GM23338 (cell line): ENCODE measurements at regions not wholly inside any gene's neighbourhood (a gene's known extent, or its start where the extent isn't known, plus 50 kb on each side); places are given as distances from the start of the nearest gene placed in this dataset.

Experiments
- ATAC-seq: fragments of 200-7000 bp; cut with Tn5 transposase; 3 replicates; pipeline ENCODE4 v1.9.1; 2020
- DNase-seq: peaks from one replicate; pipeline ENCODE4 v3.0.0-alpha.2; 2015; ENCODE audit warnings: low spot score
- H2AFZ ChIP-seq: fragments of 200-600 bp; sonication (generic); 2 replicates; pipeline ENCODE4 v1.8.0; 2016; ENCODE audit warnings: antibody characterized with exemption, mild to moderate bottlenecking, moderate library complexity
- H3F3A ChIP-seq: fragments of 200-600 bp; sonication (generic); replicated peaks from 2 replicates; pipeline ENCODE4 v1.8.0; 2017; ENCODE audit warnings: antibody characterized with exemption, mixed run types, low read depth
- H3K27ac ChIP-seq: fragments of 200-600 bp; sonication (generic); 2 replicates; pipeline ENCODE4 v1.6.1; 2016; ENCODE audit warnings: low read depth
- H3K27me3 ChIP-seq: fragments of 200-600 bp; sonication (generic); 2 replicates; pipeline ENCODE4 v1.8.0; 2016; ENCODE audit warnings: mild to moderate bottlenecking, mixed run types, moderate library complexity; ENCODE audit not compliant: insufficient read depth
- H3K36me3 ChIP-seq: fragments of 200-600 bp; sonication (generic); 2 replicates; pipeline ENCODE4 v1.8.0; 2016; ENCODE audit warnings: mild to moderate bottlenecking; ENCODE audit not compliant: insufficient read depth
- H3K4me1 ChIP-seq: fragments of 200-600 bp; sonication (generic); 2 replicates; pipeline ENCODE4 v1.8.0; 2016; ENCODE audit warnings: mild to moderate bottlenecking, moderate library complexity; ENCODE audit not compliant: insufficient read depth
- H3K4me2 ChIP-seq: fragments of 200-600 bp; sonication (generic); 2 replicates; pipeline ENCODE4 v1.7.1; 2017; ENCODE audit warnings: mixed run types
- H3K4me3 ChIP-seq: fragments of 200-600 bp; sonication (generic); 2 replicates; pipeline ENCODE4 v1.6.1; 2016; ENCODE audit warnings: mixed run types
- H3K79me2 ChIP-seq: fragments of 200-600 bp; sonication (generic); replicated peaks from 2 replicates; pipeline ENCODE4 v1.8.0; 2017; ENCODE audit warnings: mild to moderate bottlenecking; ENCODE audit not compliant: insufficient read depth
- H3K9me2 ChIP-seq: fragments of 200-600 bp; sonication (generic); 2 replicates; pipeline ENCODE4 v1.8.0; 2017; ENCODE audit not compliant: insufficient read depth
- H4K20me1 ChIP-seq: fragments of 200-600 bp; sonication (generic); replicated peaks from 2 replicates; pipeline ENCODE4 v1.8.0; 2017; ENCODE audit warnings: mild to moderate bottlenecking; ENCODE audit not compliant: insufficient read depth
- H3K27ac Mint-ChIP-seq: 2 replicates; pipeline ENCODE4 v1.8.0; 2020; ENCODE audit warnings: inconsistent platforms, mild to moderate bottlenecking, moderate library complexity, mixed read lengths
- H3K27me3 Mint-ChIP-seq: 3 replicates; pipeline ENCODE4 v1.8.0; 2022; ENCODE audit warnings: low read depth, mild to moderate bottlenecking, moderate library complexity, mixed read lengths, inconsistent platforms; ENCODE audit not compliant: insufficient read depth, poor library complexity
- H3K36me3 Mint-ChIP-seq: 3 replicates; pipeline ENCODE4 v1.8.0; 2021; ENCODE audit warnings: low read depth, mild to moderate bottlenecking, inconsistent platforms, moderate library complexity, mixed read lengths
- H3K4me1 Mint-ChIP-seq: 3 replicates; pipeline ENCODE4 v1.8.0; 2020; ENCODE audit warnings: mild to moderate bottlenecking, inconsistent platforms, mixed read lengths
- H3K4me3 Mint-ChIP-seq: 3 replicates; pipeline ENCODE4 v1.8.0; 2021; ENCODE audit warnings: moderate library complexity, mild to moderate bottlenecking, inconsistent platforms, mixed read lengths
- H3K9me3 Mint-ChIP-seq: 3 replicates; pipeline ENCODE4 v1.8.0; 2020; ENCODE audit warnings: moderate library complexity, mild to moderate bottlenecking, inconsistent platforms, mixed read lengths
- CREB1 ChIP-seq: fragments of 250-450 bp; sonication (Bioruptor Pico); IDR thresholded peaks from 2 replicates; pipeline ENCODE4 v1.5.0; 2020; ENCODE audit warnings: low read depth, mild to moderate bottlenecking, moderate library complexity
- ETS1 ChIP-seq: IDR thresholded peaks from 2 replicates; pipeline ENCODE4 v1.6.1; 2016; ENCODE audit warnings: antibody characterized with exemption
- EZH2 ChIP-seq: fragments of 200-600 bp; sonication (generic); IDR thresholded peaks from one replicate; pipeline ENCODE4 v1.8.0; 2017; ENCODE audit warnings: antibody characterized with exemption, mild to moderate bottlenecking, low read depth; ENCODE audit not compliant: unreplicated experiment
- EZH2phosphoT487 ChIP-seq: fragments of 200-600 bp; sonication (generic); IDR thresholded peaks from one replicate; pipeline ENCODE4 v1.8.1; 2018; ENCODE audit warnings: antibody characterized with exemption; ENCODE audit not compliant: unreplicated experiment
- JUNB ChIP-seq: IDR thresholded peaks from one replicate; pipeline ENCODE4 v1.6.1; 2016; ENCODE audit warnings: antibody characterized with exemption; ENCODE audit not compliant: unreplicated experiment
- NANOG ChIP-seq: IDR thresholded peaks from 2 replicates; pipeline ENCODE4 v1.6.1; 2016; ENCODE audit warnings: antibody characterized with exemption, borderline replicate concordance
- REST ChIP-seq: IDR thresholded peaks from one replicate; pipeline ENCODE4 v1.6.1; 2018; ENCODE audit warnings: antibody characterized with exemption; ENCODE audit not compliant: unreplicated experiment
- STAT1 ChIP-seq: IDR thresholded peaks from one replicate; pipeline ENCODE4 v1.6.1; 2016; ENCODE audit warnings: antibody characterized with exemption; ENCODE audit not compliant: unreplicated experiment
- ZNF114 ChIP-seq: fragments of 250-450 bp; sonication (Bioruptor Pico); IDR thresholded peaks from 2 replicates; pipeline ENCODE4 v1.5.0; 2020; ENCODE audit warnings: mild to moderate bottlenecking, moderate library complexity
- ZNF331 ChIP-seq: fragments of 250-450 bp; sonication (Bioruptor Pico); IDR thresholded peaks from 2 replicates; pipeline ENCODE4 v1.5.0; 2020; ENCODE audit warnings: low read depth, mild to moderate bottlenecking, moderate library complexity

GRCh38 chr2:21299411-21299810, 175.6 kb downstream of the TDRD15 start (continued):
- TF ChIP-seq ETS1: no peak
- TF ChIP-seq EZH2: no peak
- TF ChIP-seq STAT1: no peak
- no peak for TF ChIP-seq ZNF331 (CRISPR knock-in tag)
- no peak for TF ChIP-seq CREB1
- no peak for TF ChIP-seq JUNB
- TF ChIP-seq NANOG: no peak
- TF ChIP-seq EZH2phosphoT487: no peak

- no peaks in the 10 kb centered on the region for H3K4me1 ChIP-seq
- Mint-ChIP-seq H3K36me3 (no peaks in the 10 kb centered on the region), H3K4me3 (no peak overlapping the region), H3K9me3 (no peaks in the 10 kb centered on the region), H3K4me1 (no peaks in the 10 kb centered on the region), H3K27ac (no peak overlapping the region), H3K27me3 (no peaks in the 10 kb centered on the region)
- no peaks in the 10 kb centered on the region for H3K79me2 ChIP-seq
- TF ChIP-seq REST: no peak
- TF ChIP-seq STAT1: no peak
- no peak for TF ChIP-seq JUNB
- H3K36me3 ChIP-seq: no peaks in the 10 kb centered on the region
- H3F3A ChIP-seq: no peaks in the 10 kb centered on the region
- DNase-seq: no peak
- H3K9me2 ChIP-seq: no peaks in the 10 kb centered on the region
- no peaks in the 10 kb centered on the region for H3K27me3 ChIP-seq
- H2AFZ ChIP-seq: no peak overlapping the region
- H4K20me1 ChIP-seq: no peaks in the 10 kb centered on the region; the same call in 1 of the 2 replicates
- no peak overlapping the region for H3K4me2 ChIP-seq
- H3K4me3 ChIP-seq: no peak overlapping the region
- no peak overlapping the region for H3K27ac ChIP-seq
- ATAC-seq: no peak
Measured at GRCh38 chr2:21301871-21302455, 178.2 kb downstream of the TDRD15 start.

GRCh38 chr2:21303876-21304275, 180.1 kb downstream of the TDRD15 start:
- Histone ChIP-seq H3K9me2 (no peaks in the 10 kb centered on the region), H3F3A (no peaks in the 10 kb centered on the region), H3K4me2 (no peak overlapping the region), H3K4me1 (no peaks in the 10 kb centered on the region), H3K79me2 (no peaks in the 10 kb centered on the region), H3K36me3 (no peaks in the 10 kb centered on the region), H3K27me3 (no peaks in the 10 kb centered on the region), H4K20me1 (no peaks in the 10 kb centered on the region; the same call in 1 of the 2 replicates), H2AFZ (no peak overlapping the region), H3K27ac (no peak overlapping the region), H3K4me3 (no peak overlapping the region)
- no peak overlapping the region for H3K27ac Mint-ChIP-seq
- H3K27me3 Mint-ChIP-seq: no peaks in the 10 kb centered on the region
- ATAC-seq (no peak), DNase-seq (no peak)
- H3K9me3 Mint-ChIP-seq: no peaks in the 10 kb centered on the region
- no peaks in the 10 kb centered on the region for H3K4me1 Mint-ChIP-seq
- no peaks in the 10 kb centered on the region for H3K36me3 Mint-ChIP-seq
- no peak overlapping the region for H3K4me3 Mint-ChIP-seq
- TF ChIP-seq EZH2phosphoT487: no peak
- TF ChIP-seq ETS1: no peak
- no peak for TF ChIP-seq ZNF114 (CRISPR knock-in tag)
- TF ChIP-seq CREB1: no peak
